ENCODE measurements at regions not wholly inside any gene's neighbourhood (a gene's known extent, or its start where the extent isn't known, plus 50 kb on each side); places are given as distances from the start of the nearest gene placed in this dataset.

DNA sequence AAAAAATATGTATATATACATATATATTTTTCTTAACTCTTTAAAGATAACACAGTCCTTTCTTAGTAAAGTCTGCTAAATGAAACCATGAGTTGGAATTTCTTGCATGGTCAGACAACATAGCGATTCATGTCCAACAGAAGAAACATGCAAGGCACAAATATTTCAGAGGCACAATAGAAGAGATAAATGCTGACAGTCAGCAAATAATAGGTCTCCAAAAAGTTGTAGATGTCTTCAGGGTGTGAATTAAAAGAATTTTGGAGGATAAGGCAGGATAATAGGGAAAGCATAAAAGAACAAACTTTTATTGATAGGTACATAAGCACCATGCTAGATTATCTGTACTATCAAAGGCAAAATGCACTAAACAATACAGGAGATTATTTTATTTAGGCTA is 800.2 kb downstream of the PLCL1 start:
- no peak for TF ChIP-seq POLR2A (IDR thresholded peaks at IDR 0.05)
- TF ChIP-seq, protein P1, sequence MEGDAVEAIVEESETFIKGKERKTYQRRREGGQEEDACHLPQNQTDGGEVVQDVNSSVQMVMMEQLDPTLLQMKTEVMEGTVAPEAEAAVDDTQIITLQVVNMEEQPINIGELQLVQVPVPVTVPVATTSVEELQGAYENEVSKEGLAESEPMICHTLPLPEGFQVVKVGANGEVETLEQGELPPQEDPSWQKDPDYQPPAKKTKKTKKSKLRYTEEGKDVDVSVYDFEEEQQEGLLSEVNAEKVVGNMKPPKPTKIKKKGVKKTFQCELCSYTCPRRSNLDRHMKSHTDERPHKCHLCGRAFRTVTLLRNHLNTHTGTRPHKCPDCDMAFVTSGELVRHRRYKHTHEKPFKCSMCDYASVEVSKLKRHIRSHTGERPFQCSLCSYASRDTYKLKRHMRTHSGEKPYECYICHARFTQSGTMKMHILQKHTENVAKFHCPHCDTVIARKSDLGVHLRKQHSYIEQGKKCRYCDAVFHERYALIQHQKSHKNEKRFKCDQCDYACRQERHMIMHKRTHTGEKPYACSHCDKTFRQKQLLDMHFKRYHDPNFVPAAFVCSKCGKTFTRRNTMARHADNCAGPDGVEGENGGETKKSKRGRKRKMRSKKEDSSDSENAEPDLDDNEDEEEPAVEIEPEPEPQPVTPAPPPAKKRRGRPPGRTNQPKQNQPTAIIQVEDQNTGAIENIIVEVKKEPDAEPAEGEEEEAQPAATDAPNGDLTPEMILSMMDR (IDR thresholded peaks at IDR 0.05): no peak
